ENCODE measurements at regions not wholly inside any gene's neighbourhood (a gene's known extent, or its start where the extent isn't known, plus 50 kb on each side); places are given as distances from the start of the nearest gene placed in this dataset.

GRCh38 chr12:111035578-111036301 lies 115.4 kb upstream of the MYL2 start:
- Histone ChIP-seq H3K27me3 (ENCODE audit: low read depth) (peaks cover 98% of the 10 kb centered on the region), H3K9me3 (replicated peaks) (no peaks in the 10 kb centered on the region), H3K4me3 (peak overlapping the region; percentile 56), H3K27ac (replicated peaks) (no peak overlapping the region), H3K4me1 (peaks cover 11% of the 10 kb centered on the region), H3K36me3 (no peaks in the 10 kb centered on the region)
- intact Hi-C loops (cut with micrococcal nuclease), result no loop called here
- no peak for DNase-seq
- TF ChIP-seq CTCF (IDR thresholded peaks at IDR 0.05; ENCODE audit: borderline replicate concordance), result no peak

GRCh38 chr12:111034886-111035577 lies 114.7 kb upstream of the MYL2 start:
- peak overlapping the region; percentile 56 for H3K4me3 ChIP-seq
- H3K27ac ChIP-seq (replicated peaks), result no peak overlapping the region
- H3K27me3 ChIP-seq (ENCODE audit: low read depth), result peaks cover 98% of the 10 kb centered on the region
- H3K36me3 ChIP-seq, result no peaks in the 10 kb centered on the region
- no peak for TF ChIP-seq CTCF (IDR thresholded peaks at IDR 0.05; ENCODE audit: borderline replicate concordance)
- no peaks in the 10 kb centered on the region for H3K9me3 ChIP-seq (replicated peaks)
- peaks cover 11% of the 10 kb centered on the region for H3K4me1 ChIP-seq
- DNase-seq, result no peak
- intact Hi-C loops (cut with micrococcal nuclease), result no loop called here

GRCh38 chr12:111034083-111034885 lies 113.9 kb upstream of the MYL2 start, which contains the start of gene CUX2:
TSS of gene CUX2 (plus strand) at chr12:111034165.
- no peaks in the 10 kb centered on the region for H3K36me3 ChIP-seq
- TF ChIP-seq CTCF (IDR thresholded peaks at IDR 0.05; ENCODE audit: borderline replicate concordance), result no peak
- peak within 1 kb of the TSS; percentile 56 for H3K4me3 ChIP-seq
- DNase-seq, result no peak
- intact Hi-C loops (cut with micrococcal nuclease), result no loop called here
- H3K4me1 ChIP-seq, result peaks cover 11% of the 10 kb centered on the region
- no peak within 1 kb of the TSS for H3K27ac ChIP-seq (replicated peaks)
- H3K27me3 ChIP-seq (ENCODE audit: low read depth), result peaks cover 98% of the 10 kb centered on the region
- no peaks in the 10 kb centered on the region for H3K9me3 ChIP-seq (replicated peaks)

- H3K4me1 ChIP-seq, result peaks cover 11% of the 10 kb centered on the region
- no peak for DNase-seq
- intact Hi-C loops (cut with micrococcal nuclease), result no loop called here
- no peaks in the 10 kb centered on the region for H3K9me3 ChIP-seq (replicated peaks)
- peaks cover 98% of the 10 kb centered on the region for H3K27me3 ChIP-seq (ENCODE audit: low read depth)
- H3K4me3 ChIP-seq, result peak overlapping the region; percentile 56
- no peak overlapping the region for H3K27ac ChIP-seq (replicated peaks)
- no peaks in the 10 kb centered on the region for H3K36me3 ChIP-seq
- peak; percentile 21 for TF ChIP-seq CTCF (IDR thresholded peaks at IDR 0.05; ENCODE audit: borderline replicate concordance)
Observed at GRCh38 chr12:111033281-111034082, 113.1 kb upstream of the MYL2 start.

- no peak for DNase-seq
- no peak overlapping the region for H3K4me3 ChIP-seq
- peaks cover 11% of the 10 kb centered on the region for H3K4me1 ChIP-seq
- H3K27ac ChIP-seq (replicated peaks), result no peak overlapping the region
- no peaks in the 10 kb centered on the region for H3K36me3 ChIP-seq
- TF ChIP-seq CTCF (IDR thresholded peaks at IDR 0.05; ENCODE audit: borderline replicate concordance), result no peak
- intact Hi-C loops (cut with micrococcal nuclease), result no loop called here
- no peaks in the 10 kb centered on the region for H3K9me3 ChIP-seq (replicated peaks)
- peaks cover 98% of the 10 kb centered on the region for H3K27me3 ChIP-seq (ENCODE audit: low read depth)
Observed at GRCh38 chr12:111032591-111032919, 112.2 kb upstream of the MYL2 start.

All from left ventricle myocardium inferior (tissue), 1 donor.